ENCODE measurements at regions not wholly inside any gene's neighbourhood (a gene's known extent, or its start where the extent isn't known, plus 50 kb on each side); places are given as distances from the start of the nearest gene placed in this dataset.

GRCh38 chr2:21544392-21544791, 420.6 kb downstream of the TDRD15 start:
- H3K9ac ChIP-seq (ENCODE audit: low read depth, low read length), result no peak overlapping the region
- H2AFZ ChIP-seq (replicated peaks; ENCODE audit: low read length, poor library complexity), result no peak overlapping the region
- no peak overlapping the region for H2AK9ac ChIP-seq (replicated peaks; ENCODE audit: low read depth, low read length, poor library complexity)
- H3K14ac ChIP-seq (replicated peaks; ENCODE audit: low read depth, low read length), result no peak overlapping the region
- ChIA-PET POLR2A (ENCODE audit: unreplicated experiment) (no interaction called here), CTCF (no interaction called here)
- intact Hi-C loops (cut with micrococcal nuclease), result no loop called here
- TF ChIP-seq CEBPB (IDR thresholded peaks at IDR 0.05; ENCODE audit: low read depth, low read length) (no peak), NFE2L2 (IDR thresholded peaks at IDR 0.05; ENCODE audit: low read depth, low read length) (no peak)
- ATAC-seq (ENCODE audit: low read depth) (no peak), DNase-seq (no peak)
- no peaks in the 10 kb centered on the region for H3K4me1 ChIP-seq (ENCODE audit: control insufficient read depth, insufficient read depth, low read length)
- WGBS, 2 experiments (ENCODE audit: extremely low coverage in 2 of 2, insufficient read length in 1 of 2), result no CpG with 5 or more reads among the region's 3 CpGs
- no peak overlapping the region for H2BK15ac ChIP-seq (ENCODE audit: low read depth, low read length)
- no peak overlapping the region for H2BK20ac ChIP-seq (ENCODE audit: low read depth, low read length)
- no peak overlapping the region for H3K4me3 ChIP-seq (ENCODE audit: insufficient read depth, low read depth, low read length)
- H4K5ac ChIP-seq (ENCODE audit: low read depth, low read length), result no peak overlapping the region
- in situ Hi-C loops (cut with MboI; ENCODE audit: low sequenced_read_pairs), result no loop called here
- H3K27me3 ChIP-seq (ENCODE audit: control insufficient read depth, insufficient read depth, low read length), result no peaks in the 10 kb centered on the region
- H3K4ac ChIP-seq (ENCODE audit: low read depth, low read length), result no peak overlapping the region
- no peak overlapping the region for H3K27ac ChIP-seq (ENCODE audit: insufficient read depth, low read length)
- H2BK5ac ChIP-seq (ENCODE audit: low read depth, low read length, poor library complexity, severe bottlenecking), result no peak overlapping the region
- no peak overlapping the region for H2BK120ac ChIP-seq (ENCODE audit: low read depth, low read length)
- no peaks in the 10 kb centered on the region for H3K79me1 ChIP-seq (ENCODE audit: low read depth in 1 of 2, low read length in 2 of 2)
- no peaks in the 10 kb centered on the region for H3K36me3 ChIP-seq (ENCODE audit: control insufficient read depth, insufficient read depth, low read length)
- dilution Hi-C loops (cut with HindIII; ENCODE audit: low sequenced_read_pairs, unreplicated experiment), result no loop called here
- H2AK5ac ChIP-seq (ENCODE audit: low read depth, low read length), result no peak overlapping the region
- no peak overlapping the region; the same call in 1 of the 2 replicates for H3K18ac ChIP-seq (ENCODE audit: low read depth, low read length)
- no TSS peak for BruUV-seq (replicated peaks)
- H4K91ac ChIP-seq (ENCODE audit: insufficient read depth, low read depth, low read length), result no peak overlapping the region
- no peak overlapping the region for H4K8ac ChIP-seq (ENCODE audit: low read depth in 2 of 2, low read length in 2 of 2)
- H3K4me2 ChIP-seq (ENCODE audit: low read depth, low read length), result no peak overlapping the region
- no peaks in the 10 kb centered on the region for H3K9me3 ChIP-seq (ENCODE audit: control insufficient read depth, insufficient read depth, low read length)
- H3K56ac ChIP-seq (ENCODE audit: extremely low read depth, insufficient read depth, low read length), result no peak overlapping the region
- no peaks in the 10 kb centered on the region for H3K9me1 ChIP-seq (ENCODE audit: insufficient read depth, low read length)
- H4K20me1 ChIP-seq (ENCODE audit: insufficient read depth, low read length), result no peaks in the 10 kb centered on the region
- H3K23ac ChIP-seq (ENCODE audit: low read depth, low read length), result no peak overlapping the region

All from IMR-90 (cell line).